SK-N-SH (cell line): ENCODE measurements at regions not wholly inside any gene's neighbourhood (a gene's known extent, or its start where the extent isn't known, plus 50 kb on each side); places are given as distances from the start of the nearest gene placed in this dataset.

Source experiments
- EZH2phosphoT487 ChIP-seq: fragments of 200-600 bp; sonication (generic); IDR thresholded peaks from 2 replicates; pipeline ENCODE4 v1.6.1; 2017; ENCODE audit warnings: low read depth, mixed run types, mild to moderate bottlenecking, antibody characterized with exemption, moderate library complexity, borderline replicate concordance
- GABPA ChIP-seq: IDR thresholded peaks from 2 replicates; pipeline ENCODE4 v1.4.0; 2012; ENCODE audit warnings: low read depth, mild to moderate bottlenecking
- TF ChIP-seq, protein P1 (sequence below): fragments of 200-600 bp; sonication (generic); IDR thresholded peaks from 2 replicates; pipeline ENCODE4 v1.6.1; 2017; ENCODE audit warnings: antibody characterized with exemption, mild to moderate bottlenecking, moderate library complexity

DNA sequence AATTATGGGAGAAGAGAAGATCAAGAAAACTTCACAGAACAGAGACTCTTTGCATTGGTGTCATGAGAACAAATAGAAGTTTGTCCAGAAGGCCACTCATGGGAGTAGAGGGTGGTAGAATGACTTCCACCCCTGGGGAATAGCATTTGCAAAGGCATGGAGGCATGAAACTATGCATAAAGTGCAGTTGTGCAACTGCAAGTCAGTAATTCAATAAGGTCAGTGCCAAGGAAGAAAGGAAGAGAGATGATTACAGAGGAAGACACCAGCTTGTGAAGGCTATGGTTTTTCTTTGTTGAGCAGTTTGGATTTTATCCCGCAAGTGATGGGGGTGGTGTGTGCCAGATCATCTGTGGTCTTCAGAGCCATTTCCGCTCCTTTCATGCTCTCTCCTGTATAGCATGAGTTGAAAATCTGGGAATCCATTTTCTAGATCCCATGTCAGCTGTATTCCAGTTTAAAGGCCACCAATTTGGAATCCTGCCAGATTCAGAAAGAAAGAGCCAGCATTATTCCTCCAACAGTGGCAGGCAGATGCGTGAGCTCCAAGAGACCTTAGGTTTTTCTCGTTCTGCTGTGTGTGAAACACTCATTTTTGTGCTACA lies 67.6 kb upstream of the GRIN2B start:
- TF ChIP-seq, protein P1, sequence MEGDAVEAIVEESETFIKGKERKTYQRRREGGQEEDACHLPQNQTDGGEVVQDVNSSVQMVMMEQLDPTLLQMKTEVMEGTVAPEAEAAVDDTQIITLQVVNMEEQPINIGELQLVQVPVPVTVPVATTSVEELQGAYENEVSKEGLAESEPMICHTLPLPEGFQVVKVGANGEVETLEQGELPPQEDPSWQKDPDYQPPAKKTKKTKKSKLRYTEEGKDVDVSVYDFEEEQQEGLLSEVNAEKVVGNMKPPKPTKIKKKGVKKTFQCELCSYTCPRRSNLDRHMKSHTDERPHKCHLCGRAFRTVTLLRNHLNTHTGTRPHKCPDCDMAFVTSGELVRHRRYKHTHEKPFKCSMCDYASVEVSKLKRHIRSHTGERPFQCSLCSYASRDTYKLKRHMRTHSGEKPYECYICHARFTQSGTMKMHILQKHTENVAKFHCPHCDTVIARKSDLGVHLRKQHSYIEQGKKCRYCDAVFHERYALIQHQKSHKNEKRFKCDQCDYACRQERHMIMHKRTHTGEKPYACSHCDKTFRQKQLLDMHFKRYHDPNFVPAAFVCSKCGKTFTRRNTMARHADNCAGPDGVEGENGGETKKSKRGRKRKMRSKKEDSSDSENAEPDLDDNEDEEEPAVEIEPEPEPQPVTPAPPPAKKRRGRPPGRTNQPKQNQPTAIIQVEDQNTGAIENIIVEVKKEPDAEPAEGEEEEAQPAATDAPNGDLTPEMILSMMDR: no peak
- TF ChIP-seq GABPA (no peak), EZH2phosphoT487 (no peak)
